Peyer's patch (tissue), 4 donors: ENCODE measurements at regions not wholly inside any gene's neighbourhood (a gene's known extent, or its start where the extent isn't known, plus 50 kb on each side); places are given as distances from the start of the nearest gene placed in this dataset.

ENCODE experiments used
- CTCF ChIP-seq, 6 experiments: fragments of 450-650 bp in 4 of 6; fragments of 200-600 bp in 2 of 6; sonication (generic) in 1 of 6; IDR thresholded peaks; one replicate each; pipeline ENCODE4 v1.5.1; 2017 to 2019; ENCODE audit warnings: antibody characterized with exemption in 6 of 6, mild to moderate bottlenecking in 3 of 6, moderate library complexity in 1 of 6
- POLR2A ChIP-seq, 2 donors: fragments of 450-650 bp; IDR thresholded peaks; one replicate each; pipeline ENCODE4 v1.5.1; 2017; ENCODE audit warnings: antibody characterized with exemption in 2 of 2, mild to moderate bottlenecking in 2 of 2, moderate library complexity in 2 of 2

DNA sequence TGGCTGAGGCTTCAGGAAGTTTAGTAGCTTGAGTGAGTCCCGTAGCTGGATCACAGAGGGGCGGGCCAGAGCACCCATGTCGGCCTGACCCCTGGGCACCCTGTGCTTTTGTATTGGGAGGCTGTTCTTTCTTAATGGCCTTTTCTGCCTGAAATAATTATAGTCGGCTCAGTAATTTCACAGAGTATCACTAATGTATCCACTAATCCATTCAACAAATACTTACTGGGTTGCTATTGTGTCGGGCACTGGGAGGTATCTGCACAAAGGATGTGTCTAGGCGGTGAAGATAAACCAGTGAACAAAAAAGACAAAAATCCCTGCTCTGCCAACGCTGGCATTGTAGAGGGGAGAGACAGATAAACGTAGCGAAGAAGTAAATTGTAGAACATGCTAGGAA is 318.6 kb downstream of the FOXL1 start:
- no peak for TF ChIP-seq POLR2A (IDR thresholded peaks at IDR 0.05)
- no peak for TF ChIP-seq CTCF (IDR thresholded peaks at IDR 0.05)
